ENCODE measurements at regions not wholly inside any gene's neighbourhood (a gene's known extent, or its start where the extent isn't known, plus 50 kb on each side); places are given as distances from the start of the nearest gene placed in this dataset.
"Not testable (repeated sequence)": the region's sequence is repeated elsewhere in the genome, so short reads cannot be mapped to it uniquely, and the experiment has no call there.

DNA sequence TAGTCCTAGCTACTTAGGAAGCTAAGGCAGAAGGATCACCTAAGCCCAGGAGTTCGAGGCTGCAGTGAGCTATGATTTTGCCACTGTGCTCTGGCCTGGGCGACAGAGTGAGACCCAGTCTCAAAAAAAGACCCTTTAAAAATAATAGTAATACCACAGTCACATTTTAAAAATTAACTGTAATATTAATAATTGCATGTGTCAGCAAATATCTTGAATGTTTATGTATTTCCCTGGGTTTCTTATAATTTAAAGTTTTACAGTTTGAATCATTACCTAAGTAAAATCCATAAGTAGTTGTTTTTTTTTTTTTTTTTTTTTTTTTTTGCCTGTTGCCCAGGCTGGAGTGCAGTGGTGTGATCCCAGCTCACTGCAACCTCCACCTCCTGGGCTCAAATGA is 69.2 kb downstream of the LYZL2 start:
- Mint-ChIP-seq H3K9me3 (no peaks in the 10 kb centered on the region), H3K27ac (no peak overlapping the region), H3K4me1 (ENCODE audit: low read depth) (peaks cover 10% of the 10 kb centered on the region), H3K36me3 (ENCODE audit: insufficient read depth in 2 of 2) (no peaks in the 10 kb centered on the region), H3K4me3 (no peak overlapping the region), H3K27me3 (ENCODE audit: low read depth) (no peaks in the 10 kb centered on the region)
- ATAC-seq (replicated peaks in 1 of 2) (no peak), DNase-seq (no peak)

DNA sequence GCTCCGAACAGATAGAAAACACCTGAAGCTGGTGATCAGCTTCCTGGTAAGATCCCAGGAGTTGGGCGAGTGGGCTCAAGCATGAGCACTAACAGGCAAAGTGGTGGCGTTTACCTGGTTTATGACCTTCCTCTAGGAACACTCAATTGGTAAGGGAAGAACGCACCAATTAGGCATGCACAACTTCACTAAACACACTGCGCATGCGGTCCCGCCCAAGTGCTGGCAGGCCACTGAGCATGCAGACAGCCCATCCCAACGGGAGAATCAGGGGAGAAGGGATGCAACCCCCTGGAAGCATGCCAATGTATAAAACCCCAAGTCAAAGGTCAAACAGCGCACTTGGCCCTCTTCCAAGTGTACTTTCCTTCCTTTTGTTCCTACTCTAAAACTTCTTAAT is 70.4 kb downstream of the LYZL2 start:
- no peak overlapping the region for H3K27ac Mint-ChIP-seq
- H3K4me3 Mint-ChIP-seq, result no peak overlapping the region
- no peaks in the 10 kb centered on the region for H3K27me3 Mint-ChIP-seq (ENCODE audit: low read depth)
- H3K4me1 Mint-ChIP-seq (ENCODE audit: low read depth), result peaks cover 10% of the 10 kb centered on the region
- no peak for ATAC-seq (replicated peaks in 1 of 2)
- DNase-seq, result no peak
- no peaks in the 10 kb centered on the region for H3K36me3 Mint-ChIP-seq (ENCODE audit: insufficient read depth in 2 of 2)
- H3K9me3 Mint-ChIP-seq, result no peaks in the 10 kb centered on the region

DNA sequence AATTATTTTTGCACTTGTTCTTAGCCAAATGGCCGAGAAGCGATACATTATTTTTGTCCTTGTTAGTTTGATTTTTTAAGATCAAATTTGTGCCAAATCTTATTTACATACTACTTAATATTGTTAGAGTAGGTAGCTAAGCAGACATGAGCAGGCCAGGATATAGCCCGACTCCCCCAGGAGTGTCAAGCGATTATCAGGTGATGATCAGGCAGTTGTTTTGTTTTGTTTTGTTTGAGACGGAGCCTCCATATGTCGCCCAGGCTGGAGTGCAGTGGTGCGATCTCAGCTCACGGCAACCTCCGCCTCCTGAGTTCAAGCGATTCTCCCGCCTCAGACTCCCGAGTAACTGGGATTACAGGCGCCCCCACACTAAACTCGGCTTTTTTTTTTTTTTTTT is 71.1 kb downstream of the LYZL2 start:
- Mint-ChIP-seq H3K4me1 (ENCODE audit: low read depth) (peaks cover 10% of the 10 kb centered on the region), H3K9me3 (no peaks in the 10 kb centered on the region), H3K27me3 (ENCODE audit: low read depth) (no peaks in the 10 kb centered on the region), H3K36me3 (ENCODE audit: insufficient read depth in 2 of 2) (no peaks in the 10 kb centered on the region), H3K4me3 (no peak overlapping the region), H3K27ac (no peak overlapping the region)
- DNase-seq (no peak), ATAC-seq (replicated peaks in 1 of 2) (no peak)

DNA sequence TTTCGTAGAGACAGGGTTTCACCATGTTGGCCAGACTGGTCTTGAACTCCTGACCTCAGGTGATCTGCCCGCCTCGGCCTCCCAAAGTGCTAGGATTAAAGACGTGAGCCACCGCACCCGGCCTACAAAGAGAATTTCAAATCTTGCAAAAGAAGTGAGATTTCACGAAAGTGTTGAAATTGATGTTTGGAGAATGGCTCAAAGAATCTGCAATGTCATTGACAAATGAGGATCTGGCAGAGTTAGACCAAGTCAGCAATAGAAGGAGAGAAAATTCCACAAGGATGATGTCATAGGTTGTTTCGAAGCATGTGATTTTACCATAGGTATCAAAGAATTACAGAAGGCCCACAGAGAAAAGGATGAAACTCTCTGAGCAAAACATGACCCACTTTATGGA is 71.7 kb downstream of the LYZL2 start:
- DNase-seq (no peak), ATAC-seq (replicated peaks in 1 of 2) (no peak)
- Mint-ChIP-seq H3K36me3 (ENCODE audit: insufficient read depth in 2 of 2) (no peaks in the 10 kb centered on the region), H3K9me3 (no peaks in the 10 kb centered on the region), H3K27me3 (ENCODE audit: low read depth) (no peaks in the 10 kb centered on the region), H3K4me3 (no peak overlapping the region), H3K4me1 (ENCODE audit: low read depth) (peaks cover 7% of the 10 kb centered on the region), H3K27ac (no peak overlapping the region)

DNA sequence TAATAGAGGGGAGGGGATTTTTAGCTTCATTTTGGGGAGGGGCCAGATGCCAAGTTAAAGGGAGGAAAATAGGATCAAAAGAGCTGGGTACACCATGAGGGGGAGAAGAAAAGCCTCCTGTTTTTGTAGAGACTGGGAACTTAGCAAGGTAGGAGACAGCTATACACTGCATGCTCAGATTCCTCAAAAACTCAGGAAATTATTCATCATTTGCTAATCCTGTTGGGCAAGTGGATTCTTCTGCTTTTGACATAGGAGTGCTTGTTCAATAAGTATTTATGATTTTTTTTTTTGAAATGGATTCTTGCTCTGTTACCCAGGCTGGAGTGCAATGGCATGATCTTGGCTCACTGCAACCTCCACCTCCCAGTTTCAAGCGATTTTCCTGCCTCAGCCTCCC is 73.4 kb downstream of the LYZL2 start:
- DNase-seq (no peak), ATAC-seq (replicated peaks in 1 of 2) (no peak)
- Mint-ChIP-seq H3K4me3 (no peak overlapping the region), H3K9me3 (no peaks in the 10 kb centered on the region), H3K4me1 (ENCODE audit: low read depth) (no peaks in the 10 kb centered on the region), H3K36me3 (ENCODE audit: insufficient read depth in 2 of 2) (no peaks in the 10 kb centered on the region), H3K27me3 (ENCODE audit: low read depth) (no peaks in the 10 kb centered on the region), H3K27ac (no peak overlapping the region)

DNA sequence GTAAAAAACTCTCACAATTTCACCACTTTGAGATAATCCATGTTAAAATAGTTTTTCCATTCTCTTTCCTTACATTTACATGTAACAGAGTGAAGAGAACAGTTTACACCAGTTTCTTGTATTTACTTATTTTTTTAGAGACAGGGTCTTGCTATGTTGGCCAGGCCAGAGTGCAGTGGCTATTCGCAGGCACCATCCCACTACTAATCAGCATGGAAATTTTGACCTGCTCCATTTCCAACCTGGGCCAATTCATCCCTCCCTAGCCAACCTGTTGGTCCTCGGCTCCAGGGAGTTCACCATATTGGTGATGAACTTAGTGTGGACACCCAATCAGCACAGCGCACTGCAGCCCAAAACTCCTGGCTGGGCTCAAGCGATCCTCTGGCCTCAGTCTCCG is 74.1 kb downstream of the LYZL2 start:
- no peaks in the 10 kb centered on the region for H3K27me3 Mint-ChIP-seq (ENCODE audit: low read depth)
- H3K4me1 Mint-ChIP-seq (ENCODE audit: low read depth), result no peaks in the 10 kb centered on the region
- H3K9me3 Mint-ChIP-seq, result no peaks in the 10 kb centered on the region
- H3K27ac Mint-ChIP-seq, result no peak overlapping the region
- no peak for ATAC-seq (replicated peaks in 1 of 2)
- no peak for DNase-seq
- no peaks in the 10 kb centered on the region for H3K36me3 Mint-ChIP-seq (ENCODE audit: insufficient read depth in 2 of 2)
- H3K4me3 Mint-ChIP-seq, result no peak overlapping the region

DNA sequence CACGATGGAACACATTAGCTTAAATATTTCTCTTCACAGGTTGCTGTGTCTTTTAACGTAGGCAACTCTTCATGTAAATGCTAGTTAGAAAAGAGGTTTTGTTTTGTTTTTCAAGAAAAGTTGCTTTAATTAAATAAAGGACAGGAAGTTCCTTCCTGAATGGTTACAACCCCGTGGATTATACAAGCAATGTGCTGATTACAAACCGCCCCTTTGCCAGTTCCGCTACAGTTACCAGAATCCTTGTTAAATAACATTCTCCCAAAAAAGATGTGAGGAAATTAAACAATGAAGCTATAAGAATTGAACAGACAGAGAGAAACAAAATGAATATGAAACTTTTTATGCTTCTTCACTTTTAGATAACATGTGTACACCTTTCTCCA is 75.1 kb downstream of the LYZL2 start:
- H3K4me1 Mint-ChIP-seq (ENCODE audit: low read depth), result no peaks in the 10 kb centered on the region

DNA sequence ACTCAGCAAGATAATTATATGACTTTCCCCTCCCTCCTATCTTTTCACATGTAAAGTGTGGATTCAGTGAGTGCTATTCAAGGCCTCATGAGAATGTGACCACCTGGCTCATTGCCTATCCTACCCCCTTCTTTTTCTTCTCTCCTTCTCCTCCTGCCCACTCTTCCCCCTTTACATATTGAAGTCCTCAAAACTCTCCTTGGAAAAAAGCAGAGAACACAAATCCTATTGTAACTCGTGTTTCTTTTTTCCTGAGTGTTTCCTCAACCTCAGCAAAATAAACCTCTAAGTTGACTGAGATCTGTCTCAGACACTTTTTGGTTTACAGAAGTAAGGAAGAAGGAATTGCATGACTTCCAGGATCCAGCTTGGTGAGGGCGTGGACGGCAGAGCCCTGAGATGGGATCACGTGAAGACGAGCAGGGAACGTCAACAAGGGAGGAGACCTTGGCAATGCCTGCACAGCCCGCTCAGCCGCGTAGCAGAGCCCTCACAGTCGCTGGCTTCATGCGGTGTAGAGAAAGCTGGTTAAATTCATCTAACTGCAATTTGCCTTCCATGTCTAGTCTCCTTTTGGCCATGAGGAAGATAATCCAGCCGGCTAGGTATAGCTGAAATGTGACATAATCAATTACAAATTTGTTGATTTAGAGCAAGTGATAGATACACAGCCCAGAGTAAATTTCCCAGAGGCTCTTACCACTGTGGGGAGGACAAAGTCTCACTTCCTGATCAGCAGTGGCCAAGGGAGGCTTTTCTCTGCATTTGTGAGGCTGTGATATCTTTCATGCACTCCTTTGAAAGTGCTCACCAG is 75.7 kb downstream of the LYZL2 start:
- no peaks in the 10 kb centered on the region for H3K4me1 Mint-ChIP-seq (ENCODE audit: low read depth)
- H3K36me3 Mint-ChIP-seq (ENCODE audit: insufficient read depth in 2 of 2), result no peaks in the 10 kb centered on the region
- H3K27me3 Mint-ChIP-seq (ENCODE audit: low read depth), result no peaks in the 10 kb centered on the region
- ATAC-seq (replicated peaks in 1 of 2) (no peak), DNase-seq (no peak)
- no peaks in the 10 kb centered on the region for H3K9me3 Mint-ChIP-seq
- no peak overlapping the region for H3K27ac Mint-ChIP-seq
- no peak overlapping the region for H3K4me3 Mint-ChIP-seq

More for the DNA sequence above, 75.1 kb downstream of the LYZL2 start:
- no peaks in the 10 kb centered on the region for H3K27me3 Mint-ChIP-seq (ENCODE audit: low read depth)
- DNase-seq (no peak), ATAC-seq (replicated peaks in 1 of 2) (no peak)
- no peaks in the 10 kb centered on the region for H3K9me3 Mint-ChIP-seq
- no peak overlapping the region for H3K27ac Mint-ChIP-seq
- H3K4me3 Mint-ChIP-seq, result no peak overlapping the region
- H3K36me3 Mint-ChIP-seq (ENCODE audit: insufficient read depth in 2 of 2), result no peaks in the 10 kb centered on the region

DNA sequence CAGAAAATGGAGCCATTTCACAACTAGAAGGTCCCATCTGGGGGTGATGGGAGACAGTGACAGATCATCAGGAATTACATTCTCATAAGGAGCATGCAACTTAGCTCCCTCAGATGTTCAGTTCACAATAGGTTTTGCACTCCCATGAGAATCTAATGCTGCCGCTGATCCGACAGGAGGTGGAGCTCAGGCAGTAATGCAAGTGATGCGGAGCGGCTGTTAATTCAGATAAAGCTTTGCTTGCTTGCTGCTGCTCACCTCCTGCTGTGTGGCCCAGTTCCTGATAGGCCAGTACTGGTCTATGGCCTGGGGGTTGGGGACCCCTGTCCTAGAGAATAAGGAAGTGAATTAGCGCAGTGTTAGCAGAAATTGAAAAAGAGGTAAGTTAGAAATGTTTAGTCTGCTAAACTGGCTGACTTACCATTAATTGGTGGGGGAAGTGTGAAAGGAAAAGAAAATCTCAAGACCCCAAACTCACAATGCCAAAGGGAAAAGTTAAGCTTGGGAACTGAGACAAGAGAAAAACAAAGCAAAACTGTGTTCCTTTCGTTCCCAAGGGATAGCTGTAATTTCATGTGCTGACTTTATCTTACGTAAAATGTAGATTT is 76.4 kb downstream of the LYZL2 start:
- no peak for ATAC-seq (replicated peaks in 1 of 2)
- no peak overlapping the region for H3K27ac Mint-ChIP-seq
- no peaks in the 10 kb centered on the region for H3K9me3 Mint-ChIP-seq
- no peaks in the 10 kb centered on the region for H3K36me3 Mint-ChIP-seq (ENCODE audit: insufficient read depth in 2 of 2)
- H3K27me3 Mint-ChIP-seq (ENCODE audit: low read depth), result no peaks in the 10 kb centered on the region
- H3K4me1 Mint-ChIP-seq (ENCODE audit: low read depth), result no peaks in the 10 kb centered on the region
- H3K4me3 Mint-ChIP-seq, result no peak overlapping the region
- DNase-seq, result no peak

DNA sequence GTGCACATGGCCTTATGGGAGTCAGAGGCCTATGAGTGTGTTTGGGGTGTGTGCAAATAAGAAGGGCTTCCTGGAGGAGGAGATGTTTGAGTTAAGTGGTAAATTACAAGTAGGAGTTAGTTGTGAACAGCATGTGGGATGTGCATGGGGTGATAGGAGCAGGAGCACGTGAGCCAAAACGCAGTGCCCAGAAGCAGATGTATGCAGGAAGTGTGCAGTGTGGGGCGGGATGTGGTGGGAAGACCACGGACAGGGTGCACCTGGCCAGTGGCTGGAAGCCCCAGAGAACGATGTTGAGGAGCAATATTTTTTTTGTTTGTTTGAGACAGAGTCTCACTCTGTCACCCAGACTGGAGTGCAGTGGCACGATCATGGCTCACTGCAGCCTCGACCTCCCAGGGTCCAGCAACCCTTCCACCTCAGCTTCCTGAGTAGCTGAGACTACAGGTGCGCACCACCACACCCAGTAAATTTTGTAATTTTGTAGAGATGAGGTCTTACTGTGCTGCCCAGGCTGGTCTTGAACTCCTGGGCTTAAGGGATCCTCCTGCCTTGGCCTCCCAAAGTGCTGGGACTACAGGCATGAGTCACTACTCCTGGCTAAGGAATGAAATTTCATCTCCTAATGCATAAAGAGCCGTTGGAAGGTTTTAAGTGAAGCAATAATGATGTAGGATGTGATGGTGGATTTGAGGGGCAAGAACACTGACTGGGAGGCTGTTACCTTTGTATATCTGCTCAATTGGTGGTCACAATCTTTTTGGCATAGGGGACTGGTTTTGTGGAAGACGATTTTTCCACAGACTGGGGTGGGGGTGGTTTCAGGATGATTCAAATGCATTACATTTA is 78.4 kb downstream of the LYZL2 start:
- no peak overlapping the region for H3K27ac Mint-ChIP-seq
- no peak for DNase-seq
- no peak for ATAC-seq (replicated peaks in 1 of 2)
- H3K27me3 Mint-ChIP-seq (ENCODE audit: low read depth), result peaks cover 3% of the 10 kb centered on the region
- H3K4me3 Mint-ChIP-seq, result no peak overlapping the region
- no peaks in the 10 kb centered on the region for H3K4me1 Mint-ChIP-seq (ENCODE audit: low read depth)
- H3K36me3 Mint-ChIP-seq (ENCODE audit: insufficient read depth in 2 of 2), result no peaks in the 10 kb centered on the region
- no peaks in the 10 kb centered on the region for H3K9me3 Mint-ChIP-seq

DNA sequence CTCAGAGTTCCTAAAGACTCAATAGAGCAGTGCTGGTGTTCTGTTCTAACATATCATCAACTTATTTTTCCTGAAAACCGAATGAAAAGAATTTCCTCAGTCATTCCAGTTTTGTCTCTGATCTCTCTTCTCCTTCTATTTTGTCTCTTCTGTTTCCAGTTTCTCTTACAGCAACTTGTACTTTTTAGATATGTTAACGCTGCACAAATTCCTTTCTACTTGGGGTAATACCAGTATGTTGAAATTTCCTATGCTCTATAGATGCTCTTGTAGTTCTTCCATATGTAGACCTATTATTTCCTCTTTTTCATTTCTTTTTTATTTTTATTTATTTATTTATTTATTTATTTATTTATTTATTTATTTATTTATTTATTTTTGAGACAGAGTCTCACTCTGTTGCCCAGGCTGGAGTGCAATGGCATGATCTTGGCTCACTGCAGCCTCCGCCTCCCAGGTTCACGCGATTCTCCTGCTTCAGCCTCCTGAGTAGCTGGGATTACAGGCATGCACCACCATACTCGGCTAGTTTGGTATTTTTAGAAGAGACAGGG is 80.3 kb downstream of the LYZL2 start:
- not testable (repeated sequence) for H3K36me3 Mint-ChIP-seq (ENCODE audit: insufficient read depth in 2 of 2); H3K27ac Mint-ChIP-seq; ATAC-seq (replicated peaks in 1 of 2); H3K4me1 Mint-ChIP-seq (ENCODE audit: low read depth); H3K27me3 Mint-ChIP-seq (ENCODE audit: low read depth); DNase-seq; H3K9me3 Mint-ChIP-seq; H3K4me3 Mint-ChIP-seq

DNA sequence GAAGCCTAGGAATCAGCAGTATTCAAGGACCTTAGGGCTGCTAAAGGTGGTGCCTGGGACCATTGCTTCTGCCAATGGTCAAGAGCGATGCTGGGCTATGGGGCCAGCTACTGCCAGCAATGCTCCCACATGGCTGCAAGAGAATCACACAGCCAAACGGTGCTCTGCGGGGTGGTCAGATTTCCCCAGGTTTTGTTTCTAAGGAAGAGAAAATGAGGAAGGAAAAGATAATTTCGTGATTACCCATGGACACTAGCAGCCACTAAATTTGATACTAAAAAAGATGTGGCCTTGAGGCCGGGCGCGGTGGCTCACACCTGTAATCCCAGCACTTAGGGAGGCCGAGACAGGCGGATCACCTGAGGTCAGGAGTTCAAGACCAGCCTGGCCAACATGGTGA is 83.0 kb downstream of the LYZL2 start:
- DNase-seq (no peak), ATAC-seq (replicated peaks in 1 of 2) (no peak)
- Mint-ChIP-seq H3K4me3 (no peak overlapping the region), H3K9me3 (no peaks in the 10 kb centered on the region), H3K27me3 (ENCODE audit: low read depth) (peaks cover 7% of the 10 kb centered on the region), H3K4me1 (ENCODE audit: low read depth) (peaks cover 13% of the 10 kb centered on the region), H3K36me3 (ENCODE audit: insufficient read depth in 2 of 2) (no peaks in the 10 kb centered on the region), H3K27ac (no peak overlapping the region)

DNA sequence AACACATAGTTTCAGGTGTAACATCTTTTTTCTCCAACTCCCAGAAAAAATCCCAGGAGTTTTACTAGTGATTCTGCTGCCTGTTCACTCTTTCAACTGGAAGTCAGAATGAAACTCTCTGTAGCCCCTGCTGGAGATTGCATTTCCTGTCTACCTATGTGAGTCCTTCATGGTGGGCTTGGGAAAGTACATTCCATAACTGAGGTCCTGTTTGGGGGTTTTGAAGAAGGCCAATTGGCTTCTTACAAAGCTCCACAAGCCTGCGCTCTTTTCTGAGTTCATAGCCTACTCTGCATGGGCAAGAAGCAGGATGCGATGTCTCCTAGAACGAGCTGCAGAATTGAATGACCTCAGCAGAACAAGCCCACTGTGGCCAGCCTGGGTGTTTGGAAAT is 86.7 kb downstream of the LYZL2 start:
- Mint-ChIP-seq H3K27ac (no peak overlapping the region), H3K36me3 (ENCODE audit: insufficient read depth in 2 of 2) (no peaks in the 10 kb centered on the region), H3K27me3 (ENCODE audit: low read depth) (peaks cover 7% of the 10 kb centered on the region), H3K4me1 (ENCODE audit: low read depth) (peaks cover 17% of the 10 kb centered on the region), H3K9me3 (no peaks in the 10 kb centered on the region), H3K4me3 (no peak overlapping the region)
- no peak for ATAC-seq (replicated peaks in 1 of 2)
- no peak for DNase-seq

Data from activated T-cell treated with anti-CD3 and anti-CD28 coated beads, Interleukin-2, amount 50 U/mL, for 72 hours (primary cell).